HG03457 (cell line): ENCODE measurements at regions not wholly inside any gene's neighbourhood (a gene's known extent, or its start where the extent isn't known, plus 50 kb on each side); places are given as distances from the start of the nearest gene placed in this dataset.
"Not testable (repeated sequence)": the region's sequence is repeated elsewhere in the genome, so short reads cannot be mapped to it uniquely, and the experiment has no call there.

Source experiments
- ATAC-seq: cut with Tn5 transposase; IDR thresholded peaks from one replicate; pipeline ENCODE4 v1.9.1; 2021; ENCODE audit warnings: moderate number of reproducible peaks; ENCODE audit not compliant: unreplicated experiment

DNA sequence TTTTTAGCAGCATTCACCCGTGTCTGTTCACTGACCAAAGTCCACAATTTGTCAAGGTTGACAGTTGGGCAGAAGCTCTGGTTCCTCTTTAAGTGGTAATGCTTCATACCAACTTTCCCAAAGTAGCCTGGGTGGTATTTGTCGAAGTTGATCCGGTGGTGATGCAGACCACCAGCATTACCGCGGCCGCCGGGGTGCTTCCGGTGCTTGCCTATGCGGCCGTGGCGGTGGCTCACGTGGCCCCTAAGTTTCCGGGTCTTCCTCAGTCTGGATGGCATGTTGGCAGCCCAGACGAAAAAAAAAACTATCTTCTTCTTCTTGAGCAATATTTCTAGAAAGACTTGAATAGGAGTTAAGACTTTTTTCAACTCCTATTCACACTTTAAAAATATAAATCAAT, 151.4 kb upstream of the RGS17 start:
- ATAC-seq = not testable (repeated sequence)

DNA sequence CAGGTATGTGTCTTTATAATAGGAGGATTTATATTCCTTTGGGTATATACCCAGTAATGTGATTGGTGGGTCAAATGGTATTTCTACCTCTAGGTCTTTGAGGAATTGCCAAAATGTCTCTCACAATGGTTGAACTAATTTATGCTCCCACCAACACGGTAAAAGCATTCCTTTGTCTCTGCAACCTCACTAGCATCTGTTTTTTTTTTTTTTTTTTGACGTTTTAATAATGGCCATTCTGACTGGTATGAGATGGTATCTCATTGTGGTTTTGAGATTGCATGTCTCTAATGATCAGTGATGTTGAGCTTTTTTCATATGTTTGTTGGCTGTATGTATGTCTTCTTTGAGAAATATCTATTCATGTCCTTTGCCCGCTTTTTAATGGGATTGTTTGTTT, 144.9 kb upstream of the RGS17 start:
- ATAC-seq = no peak

DNA sequence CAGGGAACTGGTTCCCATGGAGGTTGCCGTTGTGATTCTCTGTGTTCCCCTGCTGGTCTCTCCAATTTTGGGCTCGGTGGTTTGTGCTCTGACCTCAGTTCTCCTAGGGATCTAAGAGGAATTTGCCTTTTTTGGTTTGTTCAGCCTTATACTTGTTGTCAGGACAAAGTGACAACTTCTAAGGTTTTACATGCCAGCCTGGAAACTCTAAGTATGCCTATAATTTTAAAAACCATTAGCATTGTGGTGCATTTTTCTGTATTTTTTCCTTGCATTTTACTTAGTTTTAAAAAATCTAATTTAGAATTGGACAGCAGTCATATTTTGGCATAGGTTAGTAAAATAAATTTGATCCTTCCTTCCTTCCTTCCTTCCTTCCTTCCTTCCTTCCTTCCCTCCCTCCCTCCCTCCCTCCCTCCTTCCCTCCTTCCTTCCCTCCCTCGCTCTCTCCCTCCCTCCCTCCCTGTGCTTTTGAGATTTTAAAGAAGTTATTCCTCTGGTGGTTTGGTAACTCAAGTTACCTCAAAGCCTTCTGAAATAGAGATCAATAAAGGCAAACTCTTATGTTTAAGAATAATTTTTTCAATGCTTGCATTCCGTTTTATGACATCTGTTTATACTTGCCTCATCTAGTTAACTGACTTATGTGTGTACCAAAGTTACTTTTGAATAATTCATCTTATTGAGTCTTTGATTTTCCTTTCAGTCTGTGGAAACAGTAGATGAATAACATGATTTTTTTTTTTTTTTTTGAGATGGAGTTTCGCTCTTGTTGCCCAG, 141.3 kb upstream of the RGS17 start:
- no peak for ATAC-seq

DNA sequence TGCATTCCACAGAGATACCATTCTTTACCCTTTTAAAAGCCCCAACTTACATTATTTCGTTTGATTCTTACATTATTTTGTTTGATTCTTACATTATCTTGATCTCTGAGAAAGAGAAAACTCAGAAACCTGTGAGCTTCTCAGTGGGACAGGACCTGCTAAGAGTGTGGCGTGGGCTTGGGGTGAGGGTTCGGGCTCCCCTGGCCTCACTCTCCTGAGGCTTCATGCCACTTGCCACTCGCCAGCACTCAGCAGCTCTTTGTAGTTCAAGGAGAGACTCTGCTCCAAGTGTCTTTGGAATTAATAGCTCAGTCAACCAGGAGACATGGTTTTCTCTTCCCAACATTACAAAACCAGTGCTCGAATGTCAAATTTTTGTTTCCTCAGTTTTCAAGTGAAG, 132.4 kb upstream of the RGS17 start:
- no peak for ATAC-seq

DNA sequence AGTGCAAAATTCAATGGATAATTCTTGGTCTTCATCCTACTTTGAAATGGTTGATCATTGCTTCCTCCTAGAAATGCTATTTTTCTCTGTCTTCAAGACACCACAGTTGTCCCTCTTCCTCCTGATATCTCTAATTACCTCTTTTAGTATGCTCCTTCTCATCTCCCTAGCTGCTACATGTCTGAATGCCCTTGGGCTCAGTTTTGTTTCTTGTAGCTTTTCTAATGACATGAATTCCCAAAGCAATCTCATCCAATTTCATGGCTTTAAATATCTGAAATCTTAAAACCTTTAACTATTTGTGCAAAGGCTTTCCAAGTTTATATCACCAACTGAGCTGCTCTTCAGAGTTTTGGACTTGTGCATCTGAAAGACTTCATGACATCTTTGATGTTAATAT, 120.2 kb upstream of the RGS17 start:
- ATAC-seq = no peak

DNA sequence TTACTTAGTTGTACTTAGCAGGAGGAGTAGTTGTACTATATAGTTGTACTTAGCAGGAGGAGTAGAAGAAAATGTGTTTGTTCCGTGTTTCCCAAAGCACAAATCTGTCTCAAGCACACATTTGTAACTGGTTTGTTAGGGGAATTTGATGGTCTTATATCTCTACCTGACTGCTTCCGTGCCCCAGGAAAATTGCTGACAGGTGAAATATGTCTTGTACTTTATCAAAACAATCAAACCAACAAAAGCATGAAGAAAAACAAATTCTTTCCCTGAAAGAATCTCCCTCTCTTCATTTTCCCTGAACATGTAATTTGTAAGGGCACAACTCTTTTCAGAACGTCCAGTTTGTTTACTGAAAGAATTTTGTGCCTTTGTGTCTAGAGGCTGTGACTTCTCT, 106.6 kb upstream of the RGS17 start:
- ATAC-seq = no peak

DNA sequence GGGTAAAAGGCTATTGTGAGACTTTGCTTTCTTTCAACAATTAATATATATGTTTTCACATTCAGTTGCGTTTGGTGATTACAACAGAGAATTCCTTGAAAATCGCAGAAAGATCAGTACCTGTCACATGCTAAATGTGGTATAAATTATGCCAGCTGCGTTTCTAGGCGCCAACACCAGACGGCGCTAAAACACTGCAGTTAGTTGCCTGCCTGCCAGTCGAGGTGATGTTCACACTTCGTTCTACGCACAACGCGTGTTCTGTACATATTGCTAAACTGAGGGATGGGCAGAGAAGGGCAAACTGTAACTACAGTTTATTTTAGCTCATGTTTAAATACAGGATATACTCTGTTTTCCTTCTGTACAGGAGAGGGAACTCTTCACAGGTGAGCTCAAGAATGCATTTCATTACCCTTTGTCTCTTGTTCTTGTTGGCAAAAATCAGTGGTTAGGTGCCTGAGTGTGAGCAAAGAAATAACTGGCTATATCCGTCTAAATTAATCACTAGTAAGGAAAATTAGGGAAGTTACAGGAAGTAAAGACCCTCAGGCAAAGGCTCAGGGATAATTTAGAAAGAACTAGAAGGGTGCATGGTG, 100.1 kb upstream of the RGS17 start:
- ATAC-seq = no peak

DNA sequence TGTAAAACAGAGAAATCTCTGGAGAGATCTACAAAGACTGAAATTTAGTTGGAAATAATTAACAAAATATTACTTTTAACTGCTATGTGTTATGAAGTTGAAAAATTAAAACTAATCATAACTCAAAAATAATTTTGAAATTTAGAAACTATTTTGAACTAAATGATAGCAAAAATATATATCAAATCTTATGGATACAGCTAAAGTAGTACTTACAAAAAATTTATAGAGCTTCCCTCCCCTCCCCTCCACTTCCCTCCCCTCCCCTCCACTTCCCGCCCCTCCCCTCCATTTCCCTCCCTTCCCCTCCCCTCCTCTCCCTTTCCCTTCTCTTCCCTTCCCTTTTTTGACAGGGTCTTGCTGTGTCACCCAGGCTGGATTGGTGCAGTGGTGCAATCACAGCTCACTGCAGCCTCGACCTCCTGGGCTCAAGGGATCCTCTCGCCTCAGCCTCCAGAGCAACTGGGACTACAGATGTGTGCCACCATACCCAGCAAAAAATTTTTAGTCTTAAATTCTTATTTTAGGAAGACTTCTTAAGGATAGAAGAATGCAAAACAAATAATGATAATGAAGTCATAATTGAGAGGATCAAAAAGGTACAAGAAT, 87.2 kb upstream of the RGS17 start:
- ATAC-seq = no peak

DNA sequence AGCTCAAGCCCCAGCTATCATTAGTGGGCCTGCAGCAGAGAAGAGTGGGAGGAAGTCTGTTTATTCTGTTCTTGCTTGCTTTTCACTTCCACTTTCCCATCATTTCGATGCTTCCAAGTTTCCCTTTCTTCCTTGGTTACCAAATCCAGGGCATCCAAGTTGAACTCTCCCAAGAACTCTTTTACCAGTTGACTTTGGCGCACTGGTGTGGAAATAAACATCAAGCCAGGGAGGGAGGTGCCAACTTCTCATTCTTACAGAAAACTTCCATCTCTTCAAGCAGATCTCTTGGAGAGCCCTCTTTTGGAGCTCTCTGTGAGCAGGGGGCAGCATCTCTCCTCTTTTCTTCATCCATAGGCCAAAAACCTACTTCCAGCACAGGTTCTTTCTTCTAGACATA, 85.7 kb upstream of the RGS17 start:
- ATAC-seq = no peak

DNA sequence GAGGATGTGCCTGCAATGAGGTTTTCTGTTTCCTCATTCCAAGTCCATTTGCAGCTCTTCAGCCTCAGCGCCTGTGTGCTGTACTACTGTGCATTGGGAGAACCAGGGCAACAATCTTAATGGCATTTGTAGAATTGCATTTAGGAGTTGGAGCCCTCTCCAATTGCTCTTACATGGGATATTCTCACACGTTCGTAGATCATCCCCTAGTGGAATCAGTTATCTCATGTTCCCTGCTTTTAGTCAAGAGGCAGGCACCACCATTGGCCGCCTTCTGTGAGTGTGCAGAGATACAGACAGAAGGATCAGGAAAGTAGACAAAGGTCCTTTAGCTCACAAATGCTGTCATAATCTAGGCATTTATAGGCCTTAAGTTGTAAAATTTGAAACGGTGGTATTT, 84.2 kb upstream of the RGS17 start:
- ATAC-seq = no peak

DNA sequence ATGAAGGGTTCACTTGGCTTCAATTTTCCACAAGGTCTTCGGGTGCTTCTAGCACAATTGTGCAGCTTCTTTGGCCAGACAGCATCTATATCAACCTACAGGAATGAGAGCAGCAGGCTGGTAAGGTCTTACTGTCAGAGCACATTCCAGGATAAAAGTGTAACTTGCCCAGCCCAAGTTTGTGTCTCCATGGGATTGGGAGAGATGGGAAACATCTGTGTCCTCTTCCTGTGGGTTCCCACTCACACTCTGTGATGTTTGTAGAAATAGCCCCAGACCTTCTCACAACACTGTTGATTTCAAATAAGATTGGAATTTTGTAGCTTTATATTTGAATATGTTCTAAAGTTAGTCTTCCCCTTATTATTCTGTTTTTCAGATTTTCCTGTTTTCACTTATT, 83.4 kb upstream of the RGS17 start:
- ATAC-seq = no peak

DNA sequence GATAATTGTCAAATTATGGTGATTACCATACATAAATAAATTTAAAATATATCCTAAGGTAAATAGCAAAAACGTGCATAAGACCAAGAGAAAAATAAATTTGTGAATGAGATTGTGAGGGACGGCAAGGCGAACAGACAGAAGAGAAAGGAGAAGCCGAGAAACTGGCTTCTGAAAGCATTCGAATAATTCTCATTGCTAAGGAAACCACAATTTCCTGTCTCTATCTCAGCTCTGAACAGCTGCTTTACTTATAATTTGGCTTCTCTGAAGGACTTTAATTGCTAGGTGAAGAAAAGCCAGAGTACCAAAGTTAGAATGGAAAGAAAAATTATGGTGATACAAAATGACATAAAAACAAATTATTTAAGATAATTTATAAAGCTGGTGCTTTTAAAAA, 79.0 kb upstream of the RGS17 start:
- peak; percentile 72 for ATAC-seq

DNA sequence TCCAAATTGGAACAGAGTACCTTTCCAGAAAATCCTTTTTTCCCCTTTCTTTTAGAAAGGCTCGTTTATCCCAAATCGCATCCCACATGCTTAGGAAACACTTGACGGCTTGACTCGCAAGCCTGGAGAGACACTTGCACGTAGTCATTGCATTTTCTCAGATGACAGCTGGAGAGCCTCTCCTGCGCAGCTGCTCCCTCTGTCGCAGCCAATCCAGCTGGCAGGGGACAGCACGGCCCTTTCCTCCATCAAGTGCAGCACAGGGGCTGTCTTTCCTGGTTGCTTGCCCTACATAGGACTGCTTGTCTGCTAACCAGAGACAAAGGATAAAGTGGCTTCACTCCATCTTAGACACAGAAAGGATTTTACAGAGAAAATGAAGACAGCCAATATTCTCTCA, 77.6 kb upstream of the RGS17 start:
- no peak for ATAC-seq

DNA sequence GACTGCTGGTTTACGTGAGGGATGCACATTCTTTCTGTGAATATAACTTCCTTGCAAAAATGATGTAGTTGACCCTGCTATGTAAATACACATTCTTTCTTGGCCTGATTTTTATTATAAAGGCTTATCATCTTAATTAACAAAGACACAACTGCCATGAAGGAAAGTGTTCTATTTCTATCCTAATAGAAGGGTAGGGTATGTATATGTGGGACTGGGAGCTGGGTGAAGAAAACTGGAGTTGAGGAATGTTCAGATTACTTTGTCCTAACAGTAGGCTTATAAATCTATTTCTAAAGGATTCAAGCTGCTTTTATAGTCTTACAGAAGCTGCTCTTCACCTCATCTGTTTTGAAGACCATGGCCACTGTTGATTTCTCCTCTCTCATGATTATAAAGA, 76.5 kb upstream of the RGS17 start:
- no peak for ATAC-seq

DNA sequence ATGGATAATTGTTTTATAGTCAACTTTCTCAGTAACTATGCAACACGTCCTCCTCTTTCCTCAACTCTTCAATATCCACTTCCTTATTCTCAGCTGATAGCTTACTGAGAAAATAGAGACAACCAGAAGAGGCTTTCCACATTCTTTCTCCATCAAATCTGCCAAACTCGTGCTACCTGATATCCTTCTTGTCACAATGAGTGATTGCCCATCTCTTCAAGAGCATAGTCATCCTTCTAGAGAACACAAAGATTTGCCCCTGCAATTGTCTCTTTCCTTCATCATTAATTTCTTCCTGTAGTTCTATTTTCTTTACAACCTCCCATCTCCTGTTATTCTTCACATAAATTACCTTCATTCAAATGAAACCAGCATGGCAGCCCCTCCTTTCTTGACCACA, 75.9 kb upstream of the RGS17 start:
- no peak for ATAC-seq

DNA sequence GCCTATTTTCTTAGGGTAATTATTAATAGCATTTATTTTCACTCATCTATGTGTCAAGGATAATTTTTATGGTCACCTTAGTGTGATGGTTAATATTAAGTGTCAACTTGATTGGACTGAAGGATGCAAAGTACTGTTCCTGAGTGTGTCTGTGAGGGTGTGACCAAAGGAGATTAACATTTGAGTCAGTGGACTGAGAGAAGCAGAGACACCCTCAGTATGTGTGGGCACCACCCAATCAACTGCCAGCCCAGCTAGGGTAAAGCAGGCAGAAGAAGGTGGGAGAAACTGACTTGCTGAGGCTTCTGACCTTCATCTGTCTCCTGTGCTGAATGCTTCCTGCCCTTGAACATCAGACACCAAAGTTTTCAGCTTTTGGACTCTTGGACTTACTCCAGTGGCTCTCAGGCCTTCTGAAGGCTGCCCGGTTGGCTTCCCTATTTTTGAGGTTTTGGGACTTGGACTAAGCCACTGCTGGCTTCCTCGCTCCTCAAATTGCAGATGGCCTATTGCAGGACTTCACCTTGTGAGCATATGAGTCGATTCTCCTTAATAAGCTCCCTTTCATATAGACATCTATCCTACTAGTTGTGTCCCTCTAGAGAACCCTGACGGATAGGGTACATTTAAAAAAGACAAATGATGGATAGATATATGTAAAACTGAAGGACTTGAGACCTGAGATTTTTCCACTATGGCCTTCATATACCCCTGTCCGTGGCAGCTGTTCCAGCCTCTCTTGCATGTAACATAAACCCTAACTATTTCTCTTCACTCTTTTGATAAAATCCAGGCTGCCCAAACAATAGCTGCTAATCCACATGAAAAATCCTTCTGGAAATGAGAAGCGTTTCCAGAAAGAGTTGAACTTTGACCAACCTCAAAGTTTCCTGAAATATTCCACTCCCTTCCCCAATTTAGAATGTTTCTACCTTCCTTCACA, 62.1 kb upstream of the RGS17 start:
- no peak for ATAC-seq

DNA sequence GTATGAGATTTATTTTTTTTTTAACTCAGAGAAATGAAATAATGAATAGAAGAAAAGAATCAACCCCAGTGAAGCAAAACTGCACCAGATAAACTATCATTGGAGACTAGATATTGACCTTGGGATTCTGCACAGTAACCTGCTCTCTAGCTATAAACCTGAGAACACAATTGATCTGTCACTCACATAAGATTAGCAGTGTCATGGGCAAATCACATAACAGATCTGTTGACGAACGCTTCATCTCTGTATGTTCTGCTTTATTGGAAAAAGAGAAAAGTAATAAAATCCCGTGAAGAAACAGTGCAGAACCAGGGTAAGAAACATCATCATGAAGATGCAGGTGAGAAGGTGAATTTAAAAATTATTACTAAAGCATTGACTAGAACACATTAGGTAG, 52.8 kb upstream of the RGS17 start:
- no peak for ATAC-seq
